ENCODE measurements at regions not wholly inside any gene's neighbourhood (a gene's known extent, or its start where the extent isn't known, plus 50 kb on each side); places are given as distances from the start of the nearest gene placed in this dataset.

- no peak overlapping the region for H3K4me3 ChIP-seq (ENCODE audit: low read length in 3 of 3)
- no peaks in the 10 kb centered on the region for H3K36me3 ChIP-seq (ENCODE audit: control insufficient read depth in 2 of 3, insufficient read depth in 3 of 3, low read length in 3 of 3)
- FAIRE-seq, result no peak
- no peaks in the 10 kb centered on the region for H3K9me3 ChIP-seq (ENCODE audit: control insufficient read depth in 2 of 3, insufficient read depth in 1 of 3, low read length in 3 of 3)
- no peak for DNase-seq
- no peak overlapping the region for H3K9ac ChIP-seq (ENCODE audit: low read length in 3 of 3)
- no peak for TF ChIP-seq CTCF (IDR thresholded peaks at IDR 0.05; ENCODE audit: borderline replicate concordance, extremely low read depth, insufficient read depth)
- no peaks in the 10 kb centered on the region for H3K4me1 ChIP-seq (ENCODE audit: control insufficient read depth in 2 of 3, insufficient read depth in 2 of 3, low read depth in 1 of 3, low read length in 3 of 3)
- H3K27me3 ChIP-seq (ENCODE audit: control insufficient read depth, insufficient read depth, low read length), result no peaks in the 10 kb centered on the region
- no peak overlapping the region for H3K27ac ChIP-seq (ENCODE audit: low read depth in 2 of 2, low read length in 2 of 2)
- intact Hi-C loops (cut with DNase I), result no loop called here
Observed at GRCh38 chr10:62473241-62473640, 99.1 kb downstream of the ZNF365 start.

- DNase-seq (no peak), FAIRE-seq (no peak)
- Histone ChIP-seq H3K27ac (ENCODE audit: low read depth in 2 of 2, low read length in 2 of 2) (no peak overlapping the region), H3K9ac (ENCODE audit: low read length in 3 of 3) (no peak overlapping the region), H3K27me3 (ENCODE audit: control insufficient read depth, insufficient read depth, low read length) (no peaks in the 10 kb centered on the region), H3K4me1 (ENCODE audit: control insufficient read depth in 2 of 3, insufficient read depth in 2 of 3, low read depth in 1 of 3, low read length in 3 of 3) (no peaks in the 10 kb centered on the region), H3K36me3 (ENCODE audit: control insufficient read depth in 2 of 3, insufficient read depth in 3 of 3, low read length in 3 of 3) (no peaks in the 10 kb centered on the region), H3K9me3 (ENCODE audit: control insufficient read depth in 2 of 3, insufficient read depth in 1 of 3, low read length in 3 of 3) (no peaks in the 10 kb centered on the region), H3K4me3 (ENCODE audit: low read length in 3 of 3) (no peak overlapping the region)
- intact Hi-C loops (cut with DNase I), result no loop called here
- TF ChIP-seq CTCF (IDR thresholded peaks at IDR 0.05; ENCODE audit: borderline replicate concordance, extremely low read depth, insufficient read depth), result no peak
Observed at GRCh38 chr10:62475551-62475950, 101.4 kb downstream of the ZNF365 start.

- intact Hi-C loops (cut with DNase I), result no loop called here
- H3K27me3 ChIP-seq (ENCODE audit: control insufficient read depth, insufficient read depth, low read length), result no peaks in the 10 kb centered on the region
- H3K9ac ChIP-seq (ENCODE audit: low read length in 3 of 3), result no peak overlapping the region
- TF ChIP-seq CTCF (IDR thresholded peaks at IDR 0.05; ENCODE audit: borderline replicate concordance, extremely low read depth, insufficient read depth), result no peak
- H3K9me3 ChIP-seq (ENCODE audit: control insufficient read depth in 2 of 3, insufficient read depth in 1 of 3, low read length in 3 of 3), result no peaks in the 10 kb centered on the region
- no peaks in the 10 kb centered on the region for H3K36me3 ChIP-seq (ENCODE audit: control insufficient read depth in 2 of 3, insufficient read depth in 3 of 3, low read length in 3 of 3)
- H3K4me1 ChIP-seq (ENCODE audit: control insufficient read depth in 2 of 3, insufficient read depth in 2 of 3, low read depth in 1 of 3, low read length in 3 of 3), result no peaks in the 10 kb centered on the region
- H3K4me3 ChIP-seq (ENCODE audit: low read length in 3 of 3), result no peak overlapping the region
- FAIRE-seq, result no peak
- DNase-seq, result no peak
- no peak overlapping the region for H3K27ac ChIP-seq (ENCODE audit: low read depth in 2 of 2, low read length in 2 of 2)
Observed at GRCh38 chr10:62479523-62479922, 105.4 kb downstream of the ZNF365 start.

DNA sequence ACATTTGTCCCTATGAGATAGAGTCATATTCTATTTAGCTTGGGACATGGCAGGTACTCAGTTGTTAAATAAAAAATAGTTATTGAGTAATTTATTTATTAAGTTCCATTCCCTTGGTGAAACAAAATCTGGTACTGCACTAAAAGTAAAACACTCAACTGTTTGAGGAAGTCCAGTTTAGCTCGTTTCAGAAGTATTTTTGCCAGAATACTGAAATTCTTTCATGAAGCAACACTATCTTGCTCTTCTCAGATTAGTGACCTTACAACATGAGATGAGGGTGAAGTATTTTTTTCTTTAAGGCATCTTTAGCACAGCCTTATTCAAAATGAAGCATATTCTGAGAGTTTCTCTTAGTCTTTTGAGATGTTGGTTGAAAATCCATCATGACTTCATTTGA lies 106.0 kb downstream of the ZNF365 start:
- intact Hi-C loops (cut with DNase I), result no loop called here
- no peak for DNase-seq
- no peak for FAIRE-seq
- Histone ChIP-seq H3K4me1 (ENCODE audit: control insufficient read depth in 2 of 3, insufficient read depth in 2 of 3, low read depth in 1 of 3, low read length in 3 of 3) (no peaks in the 10 kb centered on the region), H3K27me3 (ENCODE audit: control insufficient read depth, insufficient read depth, low read length) (no peaks in the 10 kb centered on the region), H3K27ac (ENCODE audit: low read depth in 2 of 2, low read length in 2 of 2) (no peak overlapping the region), H3K4me3 (ENCODE audit: low read length in 3 of 3) (no peak overlapping the region), H3K9me3 (ENCODE audit: control insufficient read depth in 2 of 3, insufficient read depth in 1 of 3, low read length in 3 of 3) (no peaks in the 10 kb centered on the region), H3K9ac (ENCODE audit: low read length in 3 of 3) (no peak overlapping the region), H3K36me3 (ENCODE audit: control insufficient read depth in 2 of 3, insufficient read depth in 3 of 3, low read length in 3 of 3) (no peaks in the 10 kb centered on the region)
- TF ChIP-seq CTCF (IDR thresholded peaks at IDR 0.05; ENCODE audit: borderline replicate concordance, extremely low read depth, insufficient read depth), result no peak

Data from kidney (tissue), 13 donors.